ENCODE measurements at regions not wholly inside any gene's neighbourhood (a gene's known extent, or its start where the extent isn't known, plus 50 kb on each side); places are given as distances from the start of the nearest gene placed in this dataset.

GRCh38 chrX:1719270-1719669 lies 104.4 kb downstream of the ASMT start:
- no peaks in the 10 kb centered on the region for H3K9me3 ChIP-seq
- no peak overlapping the region for H3K4me3 ChIP-seq
- no peaks in the 10 kb centered on the region for H3K27me3 ChIP-seq
- H3K27ac ChIP-seq, result no peak overlapping the region
- WGBS, 2 donors, result 78 to 83% methylated on average over 2 of the region's 2 CpGs
- no peak for DNase-seq
- intact Hi-C loops (cut with DNase I), result no loop called here
- no peak for TF ChIP-seq POLR2A (IDR thresholded peaks at IDR 0.05)
- TF ChIP-seq CTCF (IDR thresholded peaks at IDR 0.05), result no peak
- H3K4me1 ChIP-seq, result no peaks in the 10 kb centered on the region
- H3K36me3 ChIP-seq, result no peaks in the 10 kb centered on the region

GRCh38 chrX:1720836-1721235 lies 106.0 kb downstream of the ASMT start:
- no peaks in the 10 kb centered on the region for H3K27me3 ChIP-seq
- WGBS, 2 donors, result 59 to 67% methylated on average over 3 of the region's 3 CpGs
- no peaks in the 10 kb centered on the region for H3K36me3 ChIP-seq
- no peak for DNase-seq
- H3K27ac ChIP-seq, result no peak overlapping the region
- H3K4me1 ChIP-seq, result no peaks in the 10 kb centered on the region
- no peak for TF ChIP-seq CTCF (IDR thresholded peaks at IDR 0.05)
- TF ChIP-seq POLR2A (IDR thresholded peaks at IDR 0.05), result no peak
- no peaks in the 10 kb centered on the region for H3K9me3 ChIP-seq
- intact Hi-C loops (cut with DNase I), result no loop called here
- no peak overlapping the region for H3K4me3 ChIP-seq

GRCh38 chrX:1725472-1725871 lies 110.6 kb downstream of the ASMT start:
- H3K4me1 ChIP-seq, result no peaks in the 10 kb centered on the region
- WGBS, 2 donors, result 55 to 77% methylated on average over 7 to 8 of the region's 8 CpGs
- TF ChIP-seq POLR2A (IDR thresholded peaks at IDR 0.05) (no peak), CTCF (IDR thresholded peaks at IDR 0.05) (no peak)
- H3K9me3 ChIP-seq, result no peaks in the 10 kb centered on the region
- intact Hi-C loops (cut with DNase I), result no loop called here
- no peak overlapping the region for H3K4me3 ChIP-seq
- H3K36me3 ChIP-seq, result no peaks in the 10 kb centered on the region
- no peak for DNase-seq
- no peaks in the 10 kb centered on the region for H3K27me3 ChIP-seq
- H3K27ac ChIP-seq, result no peak overlapping the region

- Histone ChIP-seq H3K9me3 (no peaks in the 10 kb centered on the region), H3K27me3 (no peaks in the 10 kb centered on the region), H3K27ac (no peak overlapping the region), H3K36me3 (no peaks in the 10 kb centered on the region), H3K4me3 (no peak overlapping the region), H3K4me1 (no peaks in the 10 kb centered on the region)
- WGBS, 2 donors, result 39 to 41% methylated on average over 8 to 11 of the region's 11 CpGs
- intact Hi-C loops (cut with DNase I), result no loop called here
- no peak for TF ChIP-seq POLR2A (IDR thresholded peaks at IDR 0.05)
- no peak for TF ChIP-seq CTCF (IDR thresholded peaks at IDR 0.05)
- no peak for DNase-seq
Observed at GRCh38 chrX:1727531-1728027, 112.7 kb downstream of the ASMT start.

- intact Hi-C loops (cut with DNase I), result no loop called here
- no peak for DNase-seq
Observed at GRCh38 chrX:1734806-1735205, 119.9 kb downstream of the ASMT start.

More at GRCh38 chrX:1734806-1735205, 119.9 kb downstream of the ASMT start:
- no peaks in the 10 kb centered on the region for H3K4me1 ChIP-seq
- no peaks in the 10 kb centered on the region for H3K27me3 ChIP-seq
- TF ChIP-seq CTCF (IDR thresholded peaks at IDR 0.05) (no peak), POLR2A (IDR thresholded peaks at IDR 0.05) (no peak)
- H3K4me3 ChIP-seq, result no peak overlapping the region
- no peaks in the 10 kb centered on the region for H3K36me3 ChIP-seq
- WGBS, 2 donors, result 65% methylated on average over 5 of the region's 5 CpGs
- H3K9me3 ChIP-seq, result no peaks in the 10 kb centered on the region
- H3K27ac ChIP-seq, result no peak overlapping the region

All from esophagus squamous epithelium (tissue), 5 donors.